MM.1S (cell line): ENCODE measurements at regions not wholly inside any gene's neighbourhood (a gene's known extent, or its start where the extent isn't known, plus 50 kb on each side); places are given as distances from the start of the nearest gene placed in this dataset.

Source experiments
- DNase-seq: peaks from one replicate; pipeline ENCODE4 v3.0.0-alpha.2; 2015
- H2AFZ ChIP-seq: fragments of 300-600 bp; sonication (generic); 2 replicates; pipeline ENCODE4 v1.6.0; 2016; ENCODE audit warnings: antibody characterized with exemption, low read length
- H3F3A ChIP-seq: fragments of 300-600 bp; sonication (generic); 2 replicates; pipeline ENCODE4 v1.6.1; 2016; ENCODE audit warnings: mild to moderate bottlenecking, antibody characterized with exemption, low read length, moderate library complexity, mixed read lengths; ENCODE audit not compliant: insufficient read depth
- H3K27ac ChIP-seq: fragments of 300-600 bp; sonication (generic); 2 replicates; pipeline ENCODE4 v1.5.1; 2016; ENCODE audit warnings: mild to moderate bottlenecking, low read length
- H3K27me3 ChIP-seq: fragments of 300-600 bp; sonication (generic); replicated peaks from 2 replicates; pipeline ENCODE4 v1.6.0; 2016; ENCODE audit warnings: low read length; ENCODE audit not compliant: insufficient read depth
- H3K36me3 ChIP-seq: fragments of 300-600 bp; sonication (generic); replicated peaks from 2 replicates; pipeline ENCODE4 v1.6.1; 2016; ENCODE audit warnings: mild to moderate bottlenecking, low read length, mixed read lengths; ENCODE audit not compliant: insufficient read depth
- H3K4me1 ChIP-seq: fragments of 300-600 bp; sonication (generic); 2 replicates; pipeline ENCODE4 v1.6.1; 2016; ENCODE audit warnings: low read length, mixed read lengths
- H3K4me2 ChIP-seq: fragments of 300-600 bp; sonication (generic); 2 replicates; pipeline ENCODE4 v1.6.0; 2016; ENCODE audit warnings: low read depth, low read length
- H3K4me3 ChIP-seq: fragments of 300-600 bp; sonication (generic); 2 replicates; pipeline ENCODE4 v1.5.1; 2016; ENCODE audit warnings: low read length, mixed read lengths
- H3K79me2 ChIP-seq: fragments of 300-600 bp; sonication (generic); 2 replicates; pipeline ENCODE4 v1.6.1; 2016; ENCODE audit warnings: mixed run types, low read length, mixed read lengths
- H3K9ac ChIP-seq: fragments of 300-600 bp; sonication (generic); 2 replicates; pipeline ENCODE4 v1.6.1; 2016; ENCODE audit warnings: low read length, mixed read lengths
- H3K9me2 ChIP-seq: fragments of 300-600 bp; sonication (generic); replicated peaks from 2 replicates; pipeline ENCODE4 v1.6.1; 2016; ENCODE audit warnings: mild to moderate bottlenecking, low read length, mixed read lengths; ENCODE audit not compliant: insufficient read depth
- H3K9me3 ChIP-seq: fragments of 300-600 bp; sonication (generic); replicated peaks from 2 replicates; pipeline ENCODE4 v1.6.1; 2016; ENCODE audit warnings: mild to moderate bottlenecking, low read length, mixed read lengths; ENCODE audit not compliant: insufficient read depth
- H4K20me1 ChIP-seq: fragments of 300-600 bp; sonication (generic); 2 replicates; pipeline ENCODE4 v1.6.1; 2016; ENCODE audit warnings: mild to moderate bottlenecking, low read length, moderate library complexity, mixed read lengths; ENCODE audit not compliant: insufficient read depth
- EZH2 ChIP-seq: fragments of 300-600 bp; sonication (generic); optimal IDR thresholded peaks from 2 replicates; pipeline ENCODE3; 2017; ENCODE audit warnings: low read depth, mild to moderate bottlenecking, antibody characterized with exemption, low read length, mixed read lengths
- EZH2phosphoT487 ChIP-seq: fragments of 300-600 bp; sonication (generic); IDR thresholded peaks from 2 replicates; pipeline ENCODE4 v1.6.1; 2018; ENCODE audit warnings: antibody characterized with exemption, low read length
- TF ChIP-seq, protein P1 (sequence below): fragments of 300-600 bp; sonication (generic); IDR thresholded peaks from 2 replicates; pipeline ENCODE4 v1.5.1; 2016; ENCODE audit warnings: antibody characterized with exemption, low read length, mixed read lengths

DNA sequence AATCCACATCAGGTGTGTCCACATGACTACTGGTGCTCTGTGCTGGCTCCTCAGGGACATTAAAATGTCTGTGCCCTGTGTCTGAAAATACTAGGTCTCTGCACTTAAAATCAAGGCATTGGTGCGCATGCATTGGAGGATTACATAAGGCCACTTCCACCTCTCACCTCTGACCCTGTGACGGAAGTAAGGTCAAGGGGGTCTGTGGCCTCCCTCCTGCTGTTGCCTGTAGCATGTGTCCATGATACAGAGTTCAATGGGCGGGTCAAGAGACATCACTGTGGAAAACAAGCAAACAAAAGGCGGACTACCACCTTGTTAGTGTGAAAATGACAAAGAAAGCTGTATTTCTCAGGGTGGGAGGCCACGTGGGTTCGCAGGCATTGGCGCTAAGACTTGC, 208.6 kb upstream of the PWP1 start:
- no peak overlapping the region for H3K4me2 ChIP-seq
- H3K4me3 ChIP-seq, result no peak overlapping the region
- no peaks in the 10 kb centered on the region for H3K9me3 ChIP-seq
- no peak overlapping the region for H2AFZ ChIP-seq
- H3K9ac ChIP-seq, result no peak overlapping the region
- no peaks in the 10 kb centered on the region for H3K4me1 ChIP-seq
- H3K27me3 ChIP-seq, result no peaks in the 10 kb centered on the region
- no peaks in the 10 kb centered on the region for H4K20me1 ChIP-seq
- TF ChIP-seq EZH2 (no peak), EZH2phosphoT487 (no peak)
- TF ChIP-seq, protein P1, sequence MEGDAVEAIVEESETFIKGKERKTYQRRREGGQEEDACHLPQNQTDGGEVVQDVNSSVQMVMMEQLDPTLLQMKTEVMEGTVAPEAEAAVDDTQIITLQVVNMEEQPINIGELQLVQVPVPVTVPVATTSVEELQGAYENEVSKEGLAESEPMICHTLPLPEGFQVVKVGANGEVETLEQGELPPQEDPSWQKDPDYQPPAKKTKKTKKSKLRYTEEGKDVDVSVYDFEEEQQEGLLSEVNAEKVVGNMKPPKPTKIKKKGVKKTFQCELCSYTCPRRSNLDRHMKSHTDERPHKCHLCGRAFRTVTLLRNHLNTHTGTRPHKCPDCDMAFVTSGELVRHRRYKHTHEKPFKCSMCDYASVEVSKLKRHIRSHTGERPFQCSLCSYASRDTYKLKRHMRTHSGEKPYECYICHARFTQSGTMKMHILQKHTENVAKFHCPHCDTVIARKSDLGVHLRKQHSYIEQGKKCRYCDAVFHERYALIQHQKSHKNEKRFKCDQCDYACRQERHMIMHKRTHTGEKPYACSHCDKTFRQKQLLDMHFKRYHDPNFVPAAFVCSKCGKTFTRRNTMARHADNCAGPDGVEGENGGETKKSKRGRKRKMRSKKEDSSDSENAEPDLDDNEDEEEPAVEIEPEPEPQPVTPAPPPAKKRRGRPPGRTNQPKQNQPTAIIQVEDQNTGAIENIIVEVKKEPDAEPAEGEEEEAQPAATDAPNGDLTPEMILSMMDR, result no peak
- H3K79me2 ChIP-seq, result no peaks in the 10 kb centered on the region
- no peaks in the 10 kb centered on the region for H3F3A ChIP-seq
- H3K27ac ChIP-seq, result no peak overlapping the region
- no peaks in the 10 kb centered on the region for H3K9me2 ChIP-seq
- H3K36me3 ChIP-seq, result no peaks in the 10 kb centered on the region
- DNase-seq, result no peak

DNA sequence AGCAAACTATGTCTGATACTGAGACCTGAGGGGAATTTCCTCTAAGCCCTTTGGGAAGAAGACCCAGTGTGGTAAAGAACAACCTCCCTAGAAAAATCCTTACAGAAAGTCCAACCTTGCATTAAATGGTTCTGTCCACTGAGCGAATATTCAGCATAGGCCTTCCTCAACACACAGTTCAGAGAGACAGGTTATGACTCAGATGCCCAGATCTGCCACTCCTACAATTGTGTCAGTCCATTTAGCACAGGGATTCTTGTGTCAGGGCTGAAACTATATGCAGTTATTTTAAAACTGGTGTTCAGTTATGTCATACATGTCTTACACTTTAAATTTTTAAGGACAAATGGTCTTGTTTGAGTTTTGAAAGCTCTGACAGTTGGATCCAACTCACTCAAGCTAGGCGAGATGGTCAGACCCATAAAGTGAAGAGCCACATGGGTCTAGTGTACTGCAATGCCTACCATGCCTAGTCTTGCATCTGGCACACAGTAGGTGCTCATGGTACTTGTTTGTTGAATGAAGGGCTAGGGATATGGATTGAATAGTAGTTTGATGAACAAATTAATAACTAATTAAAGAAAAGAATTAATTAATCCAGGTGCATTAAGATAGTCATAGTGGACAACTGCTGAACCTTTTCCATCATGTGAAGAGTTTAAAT, 207.5 kb upstream of the PWP1 start:
- Histone ChIP-seq H3K9me2 (no peaks in the 10 kb centered on the region), H3F3A (no peaks in the 10 kb centered on the region), H4K20me1 (no peaks in the 10 kb centered on the region), H3K4me1 (no peaks in the 10 kb centered on the region), H2AFZ (no peak overlapping the region), H3K27ac (no peak overlapping the region), H3K4me3 (no peak overlapping the region), H3K4me2 (no peak overlapping the region), H3K27me3 (no peaks in the 10 kb centered on the region), H3K79me2 (no peaks in the 10 kb centered on the region), H3K36me3 (no peaks in the 10 kb centered on the region), H3K9ac (no peak overlapping the region), H3K9me3 (no peaks in the 10 kb centered on the region)
- no peak for DNase-seq
- no peak for TF ChIP-seq EZH2

DNA sequence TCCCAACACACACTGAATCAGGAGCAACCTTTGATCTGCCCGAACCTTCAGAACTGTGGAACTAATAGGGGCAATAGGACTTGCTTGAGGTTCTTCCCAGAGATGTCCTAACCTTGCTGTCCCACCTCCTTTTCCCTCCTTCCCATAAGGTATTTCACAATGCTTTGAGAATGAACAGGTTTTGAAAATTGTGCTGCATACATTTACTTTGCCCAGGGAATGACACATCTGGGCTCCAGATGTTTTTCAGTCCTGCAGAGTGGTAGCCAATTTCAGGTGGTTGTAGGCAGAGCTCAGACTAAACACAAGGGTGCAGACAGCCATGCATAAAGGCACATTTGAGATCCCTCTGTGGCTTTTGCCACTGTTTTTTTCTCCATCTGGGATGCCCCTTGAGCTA, 206.7 kb upstream of the PWP1 start:
- H4K20me1 ChIP-seq, result no peaks in the 10 kb centered on the region
- no peaks in the 10 kb centered on the region for H3K27me3 ChIP-seq
- TF ChIP-seq EZH2phosphoT487 (no peak), EZH2 (no peak)
- TF ChIP-seq, protein P1, result no peak
- H3K36me3 ChIP-seq, result no peaks in the 10 kb centered on the region
- H3F3A ChIP-seq, result no peaks in the 10 kb centered on the region
- H3K9me3 ChIP-seq, result no peaks in the 10 kb centered on the region
- H3K79me2 ChIP-seq, result no peaks in the 10 kb centered on the region
- H3K4me3 ChIP-seq, result no peak overlapping the region
- H3K9ac ChIP-seq, result no peak overlapping the region
- H2AFZ ChIP-seq, result no peak overlapping the region
- no peak overlapping the region for H3K27ac ChIP-seq
- no peaks in the 10 kb centered on the region for H3K4me1 ChIP-seq
- DNase-seq, result no peak
- no peak overlapping the region for H3K4me2 ChIP-seq
- no peaks in the 10 kb centered on the region for H3K9me2 ChIP-seq

DNA sequence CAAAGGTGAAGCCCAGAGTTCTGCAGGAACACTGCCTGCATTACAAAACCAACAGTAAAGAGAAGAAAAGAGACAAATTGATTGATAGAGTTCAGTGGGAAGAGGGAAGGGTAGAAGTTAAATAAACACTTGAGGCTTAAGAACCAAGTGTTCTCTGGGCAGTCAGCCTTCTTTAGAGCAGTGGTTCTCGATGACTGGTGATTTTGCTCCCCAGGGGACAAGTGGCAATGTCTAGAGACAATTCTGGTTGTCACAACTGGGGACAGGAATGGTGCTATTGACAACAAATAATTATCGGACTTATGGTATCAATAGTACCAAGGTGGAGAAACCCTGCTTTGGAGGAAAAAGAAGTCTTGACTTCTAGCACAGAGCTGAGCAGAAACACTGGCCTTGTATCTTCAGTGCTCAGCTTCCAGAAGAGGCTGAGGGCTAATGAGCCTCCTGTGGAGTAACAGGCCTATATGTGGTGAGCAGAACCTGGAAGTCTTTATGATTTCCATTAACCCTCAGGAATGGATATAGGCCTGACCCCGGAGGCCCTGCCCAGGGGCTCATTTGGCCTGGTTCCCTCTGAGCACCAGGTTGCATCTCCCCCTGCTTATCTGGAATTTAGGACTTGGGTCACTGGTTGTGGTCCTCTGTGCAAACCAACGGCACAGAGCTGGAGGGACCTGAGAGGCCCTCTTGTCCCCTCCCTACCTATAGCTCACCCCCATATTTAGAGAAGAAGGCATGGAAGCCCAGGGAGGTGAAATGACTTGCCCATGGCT, 204.6 kb upstream of the PWP1 start:
- Histone ChIP-seq H3K9me3 (no peaks in the 10 kb centered on the region), H3K4me2 (no peak overlapping the region), H3F3A (no peaks in the 10 kb centered on the region), H3K9me2 (no peaks in the 10 kb centered on the region), H3K4me1 (no peaks in the 10 kb centered on the region), H3K79me2 (no peaks in the 10 kb centered on the region), H3K36me3 (no peaks in the 10 kb centered on the region), H3K4me3 (no peak overlapping the region), H2AFZ (no peak overlapping the region), H3K27ac (no peak overlapping the region), H3K27me3 (no peaks in the 10 kb centered on the region), H4K20me1 (no peaks in the 10 kb centered on the region), H3K9ac (no peak overlapping the region)
- TF ChIP-seq, protein P1, result no peak
- no peak for TF ChIP-seq EZH2phosphoT487
- TF ChIP-seq EZH2, result no peak
- no peak for DNase-seq
